ENCODE measurements at regions not wholly inside any gene's neighbourhood (a gene's known extent, or its start where the extent isn't known, plus 50 kb on each side); places are given as distances from the start of the nearest gene placed in this dataset.

- DNase-seq, result no peak
- 87 to 88% methylated on average over 7 of the region's 7 CpGs for WGBS, 2 donors
- no peak overlapping the region for H3K4me3 ChIP-seq (ENCODE audit: low read length in 2 of 2)
- H3K27me3 ChIP-seq (ENCODE audit: control insufficient read depth in 1 of 2, insufficient read depth in 2 of 2, low read length in 1 of 2), result no peaks in the 10 kb centered on the region
- no peaks in the 10 kb centered on the region for H3K9me3 ChIP-seq (ENCODE audit: control insufficient read depth, low read length)
- H3K4me1 ChIP-seq (ENCODE audit: control insufficient read depth in 1 of 2, insufficient read depth in 2 of 2, low read length in 2 of 2), result no peaks in the 10 kb centered on the region
- no peak overlapping the region for H3K27ac ChIP-seq (ENCODE audit: low read depth in 1 of 2, low read length in 2 of 2)
- H3K36me3 ChIP-seq (ENCODE audit: control insufficient read depth in 1 of 2, insufficient read depth in 2 of 2, low read length in 1 of 2), result no peaks in the 10 kb centered on the region
- intact Hi-C loops (cut with DNase I), result no loop called here
- ATAC-seq (ENCODE audit: low FRiP score), result no peak
Observed at GRCh38 chr13:47241446-47241845, 344.6 kb upstream of the HTR2A start.

DNA sequence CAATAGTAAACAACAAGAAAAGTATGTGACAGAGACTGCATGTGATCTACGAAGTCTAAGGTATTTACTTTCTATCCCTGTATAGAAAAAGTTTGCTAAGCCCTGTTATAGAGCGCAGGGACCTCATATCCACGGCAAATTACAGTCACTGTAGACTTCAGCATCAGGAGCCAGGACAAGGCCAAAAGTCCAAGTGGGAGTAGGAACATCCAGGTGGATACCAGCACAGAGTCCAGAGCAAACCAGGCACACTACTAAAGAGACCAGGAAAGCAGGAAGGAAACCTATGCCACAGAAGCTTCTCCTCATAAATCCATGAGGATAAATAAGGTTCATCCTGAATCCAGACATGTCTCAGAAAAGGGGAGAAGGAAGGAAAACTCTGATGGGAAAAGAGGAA is 342.2 kb upstream of the HTR2A start:
- WGBS, 2 donors, result 84 to 90% methylated on average over 3 of the region's 3 CpGs
- Histone ChIP-seq H3K27ac (ENCODE audit: low read depth in 1 of 2, low read length in 2 of 2) (no peak overlapping the region), H3K9me3 (ENCODE audit: control insufficient read depth, low read length) (no peaks in the 10 kb centered on the region), H3K4me3 (ENCODE audit: low read length in 2 of 2) (no peak overlapping the region), H3K27me3 (ENCODE audit: control insufficient read depth in 1 of 2, insufficient read depth in 2 of 2, low read length in 1 of 2) (no peaks in the 10 kb centered on the region), H3K36me3 (ENCODE audit: control insufficient read depth in 1 of 2, insufficient read depth in 2 of 2, low read length in 1 of 2) (no peaks in the 10 kb centered on the region), H3K4me1 (ENCODE audit: control insufficient read depth in 1 of 2, insufficient read depth in 2 of 2, low read length in 2 of 2) (no peaks in the 10 kb centered on the region)
- ATAC-seq (ENCODE audit: low FRiP score), result no peak
- DNase-seq, result no peak
- intact Hi-C loops (cut with DNase I), result no loop called here

DNA sequence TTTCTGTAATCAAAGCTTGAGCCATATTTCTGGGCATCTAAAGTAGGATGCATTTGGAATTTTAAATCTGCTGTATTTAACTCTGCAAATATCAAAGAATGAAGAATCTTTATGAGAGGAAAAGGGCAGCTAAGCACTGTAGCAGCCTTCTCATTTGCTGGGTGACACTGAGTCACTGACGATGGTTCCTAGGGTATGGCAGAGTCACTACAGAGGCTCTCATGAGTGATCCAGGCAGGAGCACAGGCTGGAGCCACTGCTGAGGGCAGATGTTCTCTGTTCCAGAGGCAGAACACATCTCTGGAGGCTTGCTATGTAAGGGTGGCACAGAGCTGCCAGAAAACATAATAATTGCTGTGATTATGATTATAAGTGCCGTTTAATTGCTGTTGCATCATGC is 340.7 kb upstream of the HTR2A start:
- Histone ChIP-seq H3K27me3 (ENCODE audit: control insufficient read depth in 1 of 2, insufficient read depth in 2 of 2, low read length in 1 of 2) (no peaks in the 10 kb centered on the region), H3K4me1 (ENCODE audit: control insufficient read depth in 1 of 2, insufficient read depth in 2 of 2, low read length in 2 of 2) (no peaks in the 10 kb centered on the region), H3K4me3 (ENCODE audit: low read length in 2 of 2) (no peak overlapping the region), H3K36me3 (ENCODE audit: control insufficient read depth in 1 of 2, insufficient read depth in 2 of 2, low read length in 1 of 2) (no peaks in the 10 kb centered on the region), H3K9me3 (ENCODE audit: control insufficient read depth, low read length) (no peaks in the 10 kb centered on the region), H3K27ac (ENCODE audit: low read depth in 1 of 2, low read length in 2 of 2) (no peak overlapping the region)
- intact Hi-C loops (cut with DNase I), result no loop called here
- DNase-seq (no peak), ATAC-seq (ENCODE audit: low FRiP score) (no peak)
- 60 to 61% methylated on average over 2 of the region's 2 CpGs for WGBS, 2 donors

DNA sequence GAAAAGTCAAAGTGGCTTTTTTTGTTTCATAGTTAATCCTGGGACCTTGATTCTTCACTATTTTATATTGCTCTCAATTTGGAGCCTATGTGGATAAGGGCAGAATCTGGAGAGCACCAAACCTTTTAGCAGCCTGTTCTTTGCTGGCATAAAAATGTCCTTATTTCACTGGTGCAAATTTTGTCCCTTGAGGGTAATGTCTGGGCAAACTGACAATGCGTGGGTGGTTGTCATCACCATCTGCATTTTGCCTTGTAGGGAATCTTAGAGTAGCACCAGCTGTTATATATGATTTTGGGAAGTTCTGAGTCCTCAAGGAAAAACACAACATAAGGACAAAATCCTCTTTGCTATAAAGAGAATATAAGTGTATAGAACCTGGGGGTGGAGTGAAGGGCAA is 336.9 kb upstream of the HTR2A start:
- Histone ChIP-seq H3K36me3 (ENCODE audit: control insufficient read depth in 1 of 2, insufficient read depth in 2 of 2, low read length in 1 of 2) (peaks cover 0 to 2% of the 10 kb centered on the region in 2 donors), H3K4me3 (ENCODE audit: low read length in 2 of 2) (no peak overlapping the region), H3K4me1 (ENCODE audit: control insufficient read depth in 1 of 2, insufficient read depth in 2 of 2, low read length in 2 of 2) (no peaks in the 10 kb centered on the region), H3K27me3 (ENCODE audit: control insufficient read depth in 1 of 2, insufficient read depth in 2 of 2, low read length in 1 of 2) (no peaks in the 10 kb centered on the region), H3K27ac (ENCODE audit: low read depth in 1 of 2, low read length in 2 of 2) (no peak overlapping the region), H3K9me3 (ENCODE audit: control insufficient read depth, low read length) (peaks cover 1% of the 10 kb centered on the region)
- no peak for DNase-seq
- intact Hi-C loops (cut with DNase I), result no loop called here
- no peak for ATAC-seq (ENCODE audit: low FRiP score)
- WGBS, 2 donors, result 8 to 12% methylated on average over 1 of the region's 1 CpG

GRCh38 chr13:47232516-47232915 is 335.7 kb upstream of the HTR2A start:
- WGBS, 2 donors, result 64 to 70% methylated on average over 4 of the region's 4 CpGs
- no peak for DNase-seq
- Histone ChIP-seq H3K27ac (ENCODE audit: low read depth in 1 of 2, low read length in 2 of 2) (no peak overlapping the region), H3K4me1 (ENCODE audit: control insufficient read depth in 1 of 2, insufficient read depth in 2 of 2, low read length in 2 of 2) (no peaks in the 10 kb centered on the region), H3K36me3 (ENCODE audit: control insufficient read depth in 1 of 2, insufficient read depth in 2 of 2, low read length in 1 of 2) (peaks cover 0 to 2% of the 10 kb centered on the region in 2 donors), H3K4me3 (ENCODE audit: low read length in 2 of 2) (no peak overlapping the region), H3K27me3 (ENCODE audit: control insufficient read depth in 1 of 2, insufficient read depth in 2 of 2, low read length in 1 of 2) (no peaks in the 10 kb centered on the region), H3K9me3 (ENCODE audit: control insufficient read depth, low read length) (peaks cover 1% of the 10 kb centered on the region)
- no peak for ATAC-seq (ENCODE audit: low FRiP score)
- intact Hi-C loops (cut with DNase I), result no loop called here

DNA sequence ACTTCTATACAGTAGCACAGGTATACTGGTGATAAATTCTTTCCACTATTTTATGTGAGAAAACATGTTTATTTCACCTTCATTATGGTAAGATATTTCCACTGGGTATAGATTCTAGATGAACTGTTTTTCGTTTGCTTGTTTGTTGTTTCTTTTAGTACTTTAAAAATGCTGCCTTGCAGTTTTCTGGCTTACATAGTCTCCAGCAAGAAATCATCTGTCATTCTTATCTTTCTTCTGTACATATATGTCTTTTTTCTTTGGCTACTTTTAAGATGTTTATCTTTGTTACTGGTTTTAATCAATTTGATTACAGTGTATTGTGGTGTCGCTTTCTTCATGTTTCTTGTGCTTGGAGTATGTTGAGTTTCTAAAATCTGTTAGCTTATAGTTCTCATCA is 333.3 kb upstream of the HTR2A start:
- Histone ChIP-seq H3K27ac (ENCODE audit: low read depth in 1 of 2, low read length in 2 of 2) (no peak overlapping the region), H3K9me3 (ENCODE audit: control insufficient read depth, low read length) (peaks cover 1% of the 10 kb centered on the region), H3K4me3 (ENCODE audit: low read length in 2 of 2) (no peak overlapping the region), H3K36me3 (ENCODE audit: control insufficient read depth in 1 of 2, insufficient read depth in 2 of 2, low read length in 1 of 2) (peaks cover 0 to 2% of the 10 kb centered on the region in 2 donors), H3K27me3 (ENCODE audit: control insufficient read depth in 1 of 2, insufficient read depth in 2 of 2, low read length in 1 of 2) (no peaks in the 10 kb centered on the region), H3K4me1 (ENCODE audit: control insufficient read depth in 1 of 2, insufficient read depth in 2 of 2, low read length in 2 of 2) (no peaks in the 10 kb centered on the region)
- ATAC-seq (ENCODE audit: low FRiP score) (no peak), DNase-seq (no peak)
- 68 to 77% methylated on average over 2 of the region's 2 CpGs for WGBS, 2 donors
- intact Hi-C loops (cut with DNase I), result no loop called here

DNA sequence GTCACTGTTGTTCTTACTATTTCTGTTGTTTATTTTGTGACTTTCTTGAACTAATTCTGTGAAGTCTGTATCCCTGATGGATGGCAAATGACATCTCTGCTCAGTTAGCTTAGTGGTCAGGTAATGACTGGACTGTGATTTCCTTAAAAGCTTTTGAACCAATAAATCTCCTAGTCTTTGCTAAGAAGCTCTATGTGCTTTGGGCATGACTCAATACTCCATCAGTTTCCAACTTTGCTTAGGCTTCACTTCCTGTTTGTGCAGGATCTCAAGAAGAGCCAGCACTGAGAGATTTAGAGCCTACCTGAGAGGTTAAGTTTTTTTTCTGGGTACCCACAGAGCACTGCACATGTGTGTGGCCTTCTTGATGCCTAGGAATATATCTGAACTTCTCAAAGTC is 329.7 kb upstream of the HTR2A start:
- no peak for ATAC-seq (ENCODE audit: low FRiP score)
- no peak overlapping the region for H3K4me3 ChIP-seq (ENCODE audit: low read length in 2 of 2)
- no peak for DNase-seq

GRCh38 chr13:47220453-47221140 is 323.7 kb upstream of the HTR2A start:
- H3K9me3 ChIP-seq (ENCODE audit: control insufficient read depth, low read length), result no peaks in the 10 kb centered on the region
- H3K4me1 ChIP-seq (ENCODE audit: control insufficient read depth in 1 of 2, insufficient read depth in 2 of 2, low read length in 2 of 2), result no peaks in the 10 kb centered on the region
- DNase-seq (no peak), ATAC-seq (ENCODE audit: low FRiP score) (peak; percentile 56)
- no peak overlapping the region for H3K27ac ChIP-seq (ENCODE audit: low read depth in 1 of 2, low read length in 2 of 2)
- H3K4me3 ChIP-seq (ENCODE audit: low read length in 2 of 2), result no peak overlapping the region
- H3K27me3 ChIP-seq (ENCODE audit: control insufficient read depth in 1 of 2, insufficient read depth in 2 of 2, low read length in 1 of 2), result no peaks in the 10 kb centered on the region
- intact Hi-C loops (cut with DNase I), result no loop called here
- H3K36me3 ChIP-seq (ENCODE audit: control insufficient read depth in 1 of 2, insufficient read depth in 2 of 2, low read length in 1 of 2), result no peaks in the 10 kb centered on the region
- WGBS, 2 donors, result 67 to 69% methylated on average over 3 of the region's 3 CpGs

More for the DNA sequence above, 329.7 kb upstream of the HTR2A start:
- Histone ChIP-seq H3K27me3 (ENCODE audit: control insufficient read depth in 1 of 2, insufficient read depth in 2 of 2, low read length in 1 of 2) (no peaks in the 10 kb centered on the region), H3K4me1 (ENCODE audit: control insufficient read depth in 1 of 2, insufficient read depth in 2 of 2, low read length in 2 of 2) (no peaks in the 10 kb centered on the region), H3K9me3 (ENCODE audit: control insufficient read depth, low read length) (no peaks in the 10 kb centered on the region), H3K36me3 (ENCODE audit: control insufficient read depth in 1 of 2, insufficient read depth in 2 of 2, low read length in 1 of 2) (no peaks in the 10 kb centered on the region), H3K27ac (ENCODE audit: low read depth in 1 of 2, low read length in 2 of 2) (no peak overlapping the region)
- intact Hi-C loops (cut with DNase I), result no loop called here

- H3K9me3 ChIP-seq (ENCODE audit: control insufficient read depth, low read length), result no peaks in the 10 kb centered on the region
- H3K27ac ChIP-seq (ENCODE audit: low read depth in 1 of 2, low read length in 2 of 2), result no peak overlapping the region
- no peaks in the 10 kb centered on the region for H3K27me3 ChIP-seq (ENCODE audit: control insufficient read depth in 1 of 2, insufficient read depth in 2 of 2, low read length in 1 of 2)
- intact Hi-C loops (cut with DNase I), result no loop called here
- ATAC-seq (ENCODE audit: low FRiP score) (no peak), DNase-seq (no peak)
- no peak overlapping the region for H3K4me3 ChIP-seq (ENCODE audit: low read length in 2 of 2)
- 75 to 76% methylated on average over 2 of the region's 2 CpGs for WGBS, 2 donors
- H3K4me1 ChIP-seq (ENCODE audit: control insufficient read depth in 1 of 2, insufficient read depth in 2 of 2, low read length in 2 of 2), result no peaks in the 10 kb centered on the region
- H3K36me3 ChIP-seq (ENCODE audit: control insufficient read depth in 1 of 2, insufficient read depth in 2 of 2, low read length in 1 of 2), result no peaks in the 10 kb centered on the region
Observed at GRCh38 chr13:47218611-47219010, 321.8 kb upstream of the HTR2A start.

Data from aorta (tissue), 5 donors.